ENCODE measurements at regions not wholly inside any gene's neighbourhood (a gene's known extent, or its start where the extent isn't known, plus 50 kb on each side); places are given as distances from the start of the nearest gene placed in this dataset.

- no peak overlapping the region for H3K4me3 Mint-ChIP-seq
- CTCF ChIA-PET = no interaction called here
- DNase-seq = no peak
- no peaks in the 10 kb centered on the region for H3K9me3 Mint-ChIP-seq
- H3K27me3 Mint-ChIP-seq = no peaks in the 10 kb centered on the region
- H3K27ac Mint-ChIP-seq = no peak overlapping the region
- H3K4me1 Mint-ChIP-seq = no peaks in the 10 kb centered on the region
- H3K36me3 Mint-ChIP-seq = no peaks in the 10 kb centered on the region
Measured at GRCh38 chr4:155495572-155496293, 119.0 kb upstream of the MAP9 start.

DNA sequence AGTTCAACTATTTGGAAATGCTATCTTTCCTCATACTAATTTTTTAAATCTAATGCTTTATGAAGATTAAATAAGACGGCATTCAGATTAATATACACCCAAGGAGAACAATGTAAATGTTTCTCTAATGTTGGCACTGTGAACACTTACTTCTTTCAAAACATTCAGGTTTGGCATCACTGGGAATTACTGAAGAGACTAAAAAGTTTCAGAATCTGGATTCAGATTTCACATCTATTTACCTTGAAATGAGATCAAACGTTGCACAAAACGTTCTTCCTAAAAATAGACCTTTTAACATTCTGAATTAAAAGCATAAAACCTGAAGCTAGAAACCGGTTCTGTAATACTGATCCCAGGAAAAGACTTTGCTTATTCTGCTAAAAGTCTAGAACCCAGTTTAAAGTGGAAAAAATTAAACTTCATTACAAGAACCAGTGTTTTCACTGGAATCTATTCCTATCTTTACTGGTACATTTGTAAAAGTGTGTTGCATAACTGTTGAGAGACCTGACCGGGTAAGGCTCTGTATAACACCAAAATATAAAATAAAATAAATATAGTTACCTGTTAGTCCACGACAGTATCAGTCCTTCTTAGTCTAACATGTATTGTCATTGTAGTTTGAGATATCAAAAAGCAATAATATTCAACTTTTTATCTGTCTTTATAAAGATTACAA is 117.4 kb upstream of the MAP9 start:
- Mint-ChIP-seq H3K4me1 (no peaks in the 10 kb centered on the region), H3K27ac (no peak overlapping the region), H3K36me3 (no peaks in the 10 kb centered on the region), H3K4me3 (no peak overlapping the region), H3K9me3 (no peaks in the 10 kb centered on the region), H3K27me3 (no peaks in the 10 kb centered on the region)
- no peak for DNase-seq
- CTCF ChIA-PET = interaction anchor here (0.7 kb wide), 1 partner anchor 38 kb away, joined by 5 read pairs; no protein-coding TSS in a partner anchor

DNA sequence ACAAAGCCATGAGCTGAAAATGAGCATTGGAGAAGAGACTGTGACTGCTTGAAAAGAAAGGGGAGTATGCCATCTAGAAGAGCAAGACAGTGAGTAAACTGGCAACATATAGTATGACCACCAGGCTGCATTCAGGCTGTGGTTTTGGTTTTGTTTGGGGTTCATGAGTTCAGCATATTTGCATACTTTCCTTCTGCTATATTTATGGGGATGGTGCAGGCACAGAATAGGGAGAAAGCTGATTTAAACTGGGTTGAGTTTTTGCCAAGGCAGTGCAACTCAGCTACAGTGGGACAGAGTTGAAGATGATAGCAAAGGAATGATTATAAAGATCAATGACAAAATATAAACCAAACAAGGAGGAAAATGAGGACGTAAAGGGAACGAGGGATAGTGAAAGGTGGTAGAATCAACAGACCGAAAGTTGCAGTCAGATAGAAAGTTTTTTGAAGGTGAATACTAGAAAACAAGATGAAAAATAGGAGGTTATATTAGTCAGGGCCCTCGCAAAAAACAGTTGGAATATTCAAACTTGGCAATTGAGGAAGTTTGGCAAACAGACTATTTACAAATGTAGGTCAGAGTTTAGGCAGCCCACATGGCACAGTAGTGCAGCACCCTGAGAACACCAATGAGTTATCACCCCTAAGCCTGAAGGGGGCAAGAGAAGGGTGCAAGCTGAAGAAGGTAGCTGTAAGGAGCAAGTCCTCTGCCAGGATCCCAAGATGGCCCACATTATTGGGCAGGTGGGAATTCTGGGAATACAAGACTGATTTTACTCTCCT is 114.8 kb upstream of the MAP9 start:
- no peaks in the 10 kb centered on the region for H3K9me3 Mint-ChIP-seq
- H3K27ac Mint-ChIP-seq = no peak overlapping the region
- no peak overlapping the region for H3K4me3 Mint-ChIP-seq
- no peaks in the 10 kb centered on the region for H3K27me3 Mint-ChIP-seq
- H3K36me3 Mint-ChIP-seq = no peaks in the 10 kb centered on the region
- DNase-seq = no peak
- CTCF ChIA-PET = no interaction called here
- H3K4me1 Mint-ChIP-seq = no peaks in the 10 kb centered on the region

DNA sequence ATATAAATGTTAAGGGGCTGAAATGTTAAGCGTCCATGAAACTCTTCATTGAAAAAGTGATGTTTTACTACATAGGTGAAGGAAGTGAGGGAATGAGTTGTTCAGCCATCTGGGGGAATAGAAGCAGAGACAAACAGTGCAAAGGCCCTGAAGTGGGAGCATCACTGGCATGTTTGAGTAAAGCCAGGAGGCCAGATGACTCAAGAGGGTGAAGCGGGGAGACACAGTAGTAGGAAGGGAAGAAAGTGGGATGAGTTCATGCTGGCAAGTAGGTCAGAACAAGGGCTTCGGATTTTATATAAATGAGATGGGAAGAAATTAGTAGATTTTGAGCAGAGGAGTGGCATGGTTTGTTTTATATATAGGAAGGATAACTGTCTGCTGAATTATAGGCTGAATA is 112.5 kb upstream of the MAP9 start:
- CTCF ChIA-PET = no interaction called here
- DNase-seq = no peak
- H3K4me3 Mint-ChIP-seq = no peak overlapping the region
- no peak overlapping the region for H3K27ac Mint-ChIP-seq
- no peaks in the 10 kb centered on the region for H3K36me3 Mint-ChIP-seq
- no peaks in the 10 kb centered on the region for H3K27me3 Mint-ChIP-seq
- H3K4me1 Mint-ChIP-seq = no peaks in the 10 kb centered on the region
- no peaks in the 10 kb centered on the region for H3K9me3 Mint-ChIP-seq

GRCh38 chr4:155488691-155489090 is 111.9 kb upstream of the MAP9 start:
- H3K4me3 Mint-ChIP-seq = no peak overlapping the region
- H3K36me3 Mint-ChIP-seq = no peaks in the 10 kb centered on the region
- no peaks in the 10 kb centered on the region for H3K4me1 Mint-ChIP-seq
- H3K27me3 Mint-ChIP-seq = no peaks in the 10 kb centered on the region
- CTCF ChIA-PET = no interaction called here
- H3K27ac Mint-ChIP-seq = no peak overlapping the region
- H3K9me3 Mint-ChIP-seq = no peaks in the 10 kb centered on the region
- no peak for DNase-seq

DNA sequence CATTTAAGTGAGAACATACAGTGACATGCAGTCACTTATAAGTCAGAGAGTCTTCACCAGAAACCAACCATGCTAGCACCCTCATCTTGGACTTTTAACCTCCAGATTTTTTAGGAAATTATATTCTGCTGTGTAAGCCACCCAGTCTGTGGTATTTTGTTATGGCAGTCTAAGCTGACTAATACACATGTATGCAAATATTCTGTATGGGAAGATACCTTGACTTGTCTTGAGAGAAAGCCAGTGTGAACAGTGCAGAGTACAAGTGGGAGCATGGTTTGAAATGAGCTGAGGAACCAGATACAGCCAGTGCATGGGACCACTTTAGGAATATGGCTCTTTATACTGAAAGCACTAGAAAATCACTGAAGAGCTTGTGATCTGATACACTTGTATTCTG is 110.4 kb upstream of the MAP9 start:
- Mint-ChIP-seq H3K4me1 (no peaks in the 10 kb centered on the region), H3K9me3 (no peaks in the 10 kb centered on the region), H3K27me3 (no peaks in the 10 kb centered on the region), H3K27ac (no peak overlapping the region), H3K4me3 (no peak overlapping the region), H3K36me3 (no peaks in the 10 kb centered on the region)
- no peak for DNase-seq
- CTCF ChIA-PET = no interaction called here

GRCh38 chr4:155481150-155481549 is 104.4 kb upstream of the MAP9 start:
- H3K36me3 Mint-ChIP-seq = no peaks in the 10 kb centered on the region
- H3K4me1 Mint-ChIP-seq = no peaks in the 10 kb centered on the region
- no peak overlapping the region for H3K27ac Mint-ChIP-seq
- CTCF ChIA-PET = no interaction called here
- DNase-seq = no peak
- no peaks in the 10 kb centered on the region for H3K27me3 Mint-ChIP-seq
- no peaks in the 10 kb centered on the region for H3K9me3 Mint-ChIP-seq
- no peak overlapping the region for H3K4me3 Mint-ChIP-seq

DNA sequence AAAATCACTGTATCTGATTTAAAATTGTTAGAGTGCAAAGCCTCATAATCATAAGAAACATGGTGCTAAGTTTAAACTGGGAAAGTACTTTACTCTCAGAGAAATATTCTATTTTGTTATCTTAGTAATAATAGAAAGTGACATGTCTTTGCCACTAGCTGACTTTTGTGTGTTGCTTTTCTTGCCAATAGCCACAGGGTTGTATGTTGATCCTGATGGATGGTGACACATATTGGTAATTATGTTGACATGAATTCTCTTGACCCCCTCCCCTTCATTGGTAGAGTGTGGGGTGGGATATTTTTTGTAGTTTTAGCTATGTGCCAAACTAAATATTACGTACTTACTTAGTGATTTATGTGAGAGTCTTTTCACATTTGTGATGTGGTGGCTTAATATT is 103.1 kb upstream of the MAP9 start:
- H3K9me3 Mint-ChIP-seq = no peaks in the 10 kb centered on the region
- H3K36me3 Mint-ChIP-seq = no peaks in the 10 kb centered on the region
- DNase-seq = no peak
- CTCF ChIA-PET = no interaction called here
- no peak overlapping the region for H3K4me3 Mint-ChIP-seq
- no peaks in the 10 kb centered on the region for H3K4me1 Mint-ChIP-seq
- no peaks in the 10 kb centered on the region for H3K27me3 Mint-ChIP-seq
- H3K27ac Mint-ChIP-seq = no peak overlapping the region

GRCh38 chr4:155478336-155478835 is 101.6 kb upstream of the MAP9 start:
- Mint-ChIP-seq H3K27ac (no peak overlapping the region), H3K4me1 (no peaks in the 10 kb centered on the region), H3K27me3 (no peaks in the 10 kb centered on the region), H3K9me3 (no peaks in the 10 kb centered on the region), H3K36me3 (no peaks in the 10 kb centered on the region), H3K4me3 (no peak overlapping the region)
- DNase-seq = no peak
- CTCF ChIA-PET = no interaction called here

GRCh38 chr4:155474758-155475157 is 98.0 kb upstream of the MAP9 start:
- CTCF ChIA-PET = no interaction called here
- Mint-ChIP-seq H3K36me3 (no peaks in the 10 kb centered on the region), H3K4me1 (no peaks in the 10 kb centered on the region), H3K9me3 (no peaks in the 10 kb centered on the region), H3K27me3 (no peaks in the 10 kb centered on the region), H3K27ac (no peak overlapping the region), H3K4me3 (no peak overlapping the region)
- no peak for DNase-seq

DNA sequence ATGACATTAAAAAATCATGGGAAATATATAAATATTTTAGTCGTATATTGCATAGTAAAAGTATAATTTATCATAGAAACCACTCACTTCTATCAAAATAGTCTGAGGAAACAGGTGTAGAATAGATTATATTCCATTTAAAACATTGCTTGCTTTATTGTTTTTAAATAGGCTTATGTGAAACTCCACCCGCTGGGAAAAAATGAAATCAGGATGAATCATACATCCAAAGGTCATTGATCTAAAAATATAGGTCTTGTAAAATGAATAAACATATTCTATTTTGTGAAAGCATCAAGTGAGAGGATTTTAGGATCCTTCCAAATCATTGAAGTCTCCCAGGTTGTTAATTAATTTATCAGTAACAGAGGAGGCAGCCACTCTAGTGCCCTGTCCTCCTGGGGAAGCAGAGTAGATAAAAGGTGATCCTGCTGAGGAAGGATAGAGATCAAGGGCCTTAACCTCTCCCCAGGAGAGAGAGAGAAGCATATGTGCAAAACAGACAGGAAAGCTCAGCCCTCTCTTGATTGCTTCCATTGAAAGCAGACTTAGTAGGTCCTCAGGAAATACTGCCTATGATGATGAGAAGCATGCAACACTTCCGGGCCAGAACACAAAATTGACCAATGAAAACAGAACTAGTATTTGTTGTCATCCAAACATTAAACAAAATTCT is 96.8 kb upstream of the MAP9 start:
- CTCF ChIA-PET = no interaction called here
- Mint-ChIP-seq H3K36me3 (no peaks in the 10 kb centered on the region), H3K27ac (no peak overlapping the region), H3K27me3 (no peaks in the 10 kb centered on the region), H3K4me1 (no peaks in the 10 kb centered on the region), H3K4me3 (no peak overlapping the region), H3K9me3 (no peaks in the 10 kb centered on the region)
- DNase-seq = no peak

DNA sequence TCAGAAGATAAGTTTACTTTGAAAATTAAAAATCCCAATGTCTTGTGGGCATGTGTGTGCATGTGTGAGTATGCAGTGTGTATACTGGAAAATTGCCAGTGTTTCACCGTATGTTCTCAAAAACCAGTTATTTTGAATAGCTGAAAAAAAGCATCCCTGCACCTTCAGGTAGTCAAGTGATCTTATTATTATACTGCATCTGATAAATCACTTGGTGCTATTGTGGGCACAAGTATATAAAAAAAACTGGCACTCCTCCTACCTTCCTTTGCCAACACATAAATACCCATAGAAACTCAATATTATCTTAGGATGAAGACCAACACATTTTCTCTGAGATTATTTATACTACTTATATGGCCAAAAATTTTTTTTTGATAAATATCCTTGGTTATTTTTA is 91.5 kb upstream of the MAP9 start:
- Mint-ChIP-seq H3K4me3 (no peak overlapping the region), H3K27me3 (no peaks in the 10 kb centered on the region), H3K27ac (no peak overlapping the region), H3K4me1 (no peaks in the 10 kb centered on the region), H3K9me3 (no peaks in the 10 kb centered on the region), H3K36me3 (no peaks in the 10 kb centered on the region)
- DNase-seq = no peak
- CTCF ChIA-PET = no interaction called here

GRCh38 chr4:155450676-155451075 is 73.9 kb upstream of the MAP9 start:
- H3K4me1 Mint-ChIP-seq = no peaks in the 10 kb centered on the region
- no peak overlapping the region for H3K27ac Mint-ChIP-seq
- H3K36me3 Mint-ChIP-seq = no peaks in the 10 kb centered on the region
- H3K27me3 Mint-ChIP-seq = no peaks in the 10 kb centered on the region
- CTCF ChIA-PET = no interaction called here
- DNase-seq = no peak
- H3K9me3 Mint-ChIP-seq = no peaks in the 10 kb centered on the region
- H3K4me3 Mint-ChIP-seq = no peak overlapping the region

DNA sequence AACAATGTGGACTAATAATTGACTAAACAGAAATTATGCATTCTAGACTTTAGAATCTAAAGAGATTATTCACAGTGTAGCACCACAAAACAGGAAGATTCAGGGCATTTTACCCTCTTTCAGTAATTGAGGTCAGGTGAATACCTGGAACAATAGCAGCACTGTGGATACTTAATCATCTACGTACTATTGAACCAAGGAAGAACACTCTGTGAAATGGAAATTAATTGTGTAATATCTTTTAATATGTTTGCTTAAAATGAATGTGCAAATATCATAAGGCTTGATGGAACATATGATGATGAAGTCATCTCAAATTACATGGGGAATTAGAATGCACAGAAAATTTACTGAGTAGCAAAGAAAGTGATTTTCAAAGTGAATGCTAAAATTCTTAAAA is 68.5 kb upstream of the MAP9 start:
- no peak for DNase-seq
- Mint-ChIP-seq H3K27me3 (peaks cover 14% of the 10 kb centered on the region), H3K4me1 (no peaks in the 10 kb centered on the region), H3K4me3 (no peak overlapping the region), H3K36me3 (no peaks in the 10 kb centered on the region), H3K9me3 (no peaks in the 10 kb centered on the region), H3K27ac (no peak overlapping the region)
- CTCF ChIA-PET = interaction anchor here (1.6 kb wide), 1 partner anchor 342 kb away, joined by 5 read pairs; no protein-coding TSS in a partner anchor

Data from activated naive CD4-positive, alpha-beta T cell treated with anti-CD3 and anti-CD28 coated beads, Interleukin-2, amount 10 ng/mL, durations not matched to agents 7 days and 5 days (primary cell).